Heart right ventricle (tissue), 16 donors: ENCODE measurements at regions not wholly inside any gene's neighbourhood (a gene's known extent, or its start where the extent isn't known, plus 50 kb on each side); places are given as distances from the start of the nearest gene placed in this dataset.

ENCODE experiments used
- ATAC-seq, 8 donors: fragments of 200-7000 bp; cut with Tn5 transposase; one replicate each; pipeline ENCODE4 v1.9.1; 2020; ENCODE audit warnings: mild to moderate bottlenecking in 8 of 8, moderate library complexity in 8 of 8, moderate number of reproducible peaks in 1 of 8
- DNase-seq, 2 donors: peaks; one replicate each; pipeline ENCODE4 v3.0.0-alpha.2; 2020
- H3K27ac ChIP-seq, 10 donors: fragments of 200-600 bp; sonication (generic) in 2 of 10; one replicate each; pipeline versions ENCODE4 v1.5.0 to v1.8.0; 2020 to 2022; ENCODE audit warnings: mild to moderate bottlenecking in 3 of 10
- H3K27me3 ChIP-seq, 7 donors: fragments of 200-600 bp; one replicate each; pipeline ENCODE4 v1.8.0; 2021 to 2022; ENCODE audit warnings: mild to moderate bottlenecking in 2 of 7
- H3K36me3 ChIP-seq, 9 donors: fragments of 200-600 bp; sonication (generic) in 1 of 9; one replicate each; pipeline versions ENCODE4 v1.5.0 to v1.8.0; 2020 to 2022; ENCODE audit warnings: mild to moderate bottlenecking in 2 of 9
- H3K4me1 ChIP-seq, 9 donors: fragments of 200-600 bp; sonication (generic) in 1 of 9; one replicate each; pipeline versions ENCODE4 v1.5.0 to v1.8.0; 2020 to 2022; ENCODE audit warnings: mild to moderate bottlenecking in 4 of 9
- H3K4me3 ChIP-seq, 10 donors: fragments of 200-600 bp; sonication (generic) in 2 of 10; one replicate each; pipeline versions ENCODE4 v1.5.0 to v1.8.0; 2020 to 2022; ENCODE audit warnings: mild to moderate bottlenecking in 7 of 10, moderate library complexity in 2 of 10
- H3K9me3 ChIP-seq, 11 donors: fragments of 200-600 bp in 10 of 11; sonication (generic) in 2 of 11; one replicate each; pipeline versions ENCODE4 v1.5.0 to v1.8.0; 2013 to 2022; ENCODE audit warnings: mild to moderate bottlenecking in 2 of 11, control low read depth in 1 of 11, moderate library complexity in 1 of 11
- WGBS, 2 donors: extraction: QIAGEN DNeasy Blood & Tissue Kit; methylation state at CpG; one replicate each; pipeline ENCODE4 v1.1.7; 2013; ENCODE audit warnings: inconsistent platforms in 1 of 2; 5-methylcytosine and 5-hydroxymethylcytosine counted together
- intact Hi-C, 10 donors: fragments of 100-400 bp; cut with DNase I; formaldehyde crosslinking; loops; one replicate each; pipeline versions ENCODE4 v1.11.1 to v1.14.2; 2022
- TF ChIP-seq, protein P1 (sequence below), 9 donors: fragments of 200-600 bp; sonication (generic) in 2 of 9; IDR thresholded peaks; one replicate each; pipeline versions ENCODE4 v1.5.0 to v1.8.0; 2021 to 2022; ENCODE audit warnings: antibody characterized with exemption in 9 of 9, mild to moderate bottlenecking in 5 of 9, moderate library complexity in 1 of 9
- donor health status: Arrhythmogenic right ventricular cardiomyopathy.
- donor health status: ischemic (EF 13 %, LVEDD 7.1; RV severe dilation, severe dysfunction).
- donor health status: healthy with polysubstance abuse.
- donor health status: DM: no; HTN: yes; CAD: no.
- donor health status: DM: no; HTN: no; CAD: no.
- donor health status: ischemic (EF 25% LVEDD 6.9; RV normal size, moderate dysfunction).
- donor health status: ischemic (EF 25% LVEDD 5.7; RV mildly dilated, moderate dysfunction).
- donor health status: healthy.
- donor health status: DM: yes; HTN: yes; CAD: no.
- donor health status: Ischemic cardiomyopathy.
- donor health status: ischemic (EF 35%, LVEDD 5.7; RV mildly dilated, moderate dysfunction).
- donor health status: nonischemic (EF 11% LVEDD 7.7; RV severe dilation, severe dysfunction).
- donor health status: DM: yes; HTN: yes; CAD: no.
- donor health status: PGD.
- donor health status: ischemic (EF 29% LVEDD 5.4; RV normal size, mild dysfunction).
- donor health status: nonischemic (EF 23%, LVEDD 6.1; RV moderate dilation, normal function).

DNA sequence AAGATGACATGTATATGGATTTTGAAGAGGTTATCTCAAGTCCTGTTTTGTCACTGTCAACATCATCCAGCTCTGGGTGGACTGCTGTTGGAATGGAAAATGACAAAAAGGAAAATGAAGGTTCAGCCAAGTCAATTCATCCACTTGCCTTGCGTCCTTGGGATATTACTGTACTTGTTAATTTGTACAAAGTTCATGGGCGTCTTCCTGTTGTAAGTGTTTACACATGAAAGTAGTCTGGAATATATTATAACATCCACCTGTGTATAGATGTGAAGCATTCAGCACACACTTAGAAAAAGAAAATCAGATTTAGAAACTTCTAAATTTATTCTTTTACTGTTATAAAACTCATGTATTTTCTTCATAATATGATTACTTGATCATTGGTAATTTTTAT lies 67.2 kb downstream of the BLTP1 start:
- no peaks in the 10 kb centered on the region for H3K9me3 ChIP-seq
- H3K4me1 ChIP-seq = peaks cover 0 to 4% (median 0%) of the 10 kb centered on the region in 9 donors
- intact Hi-C loops = no loop called here
- no peak overlapping the region for H3K4me3 ChIP-seq
- H3K27me3 ChIP-seq = no peaks in the 10 kb centered on the region
- TF ChIP-seq, protein P1, sequence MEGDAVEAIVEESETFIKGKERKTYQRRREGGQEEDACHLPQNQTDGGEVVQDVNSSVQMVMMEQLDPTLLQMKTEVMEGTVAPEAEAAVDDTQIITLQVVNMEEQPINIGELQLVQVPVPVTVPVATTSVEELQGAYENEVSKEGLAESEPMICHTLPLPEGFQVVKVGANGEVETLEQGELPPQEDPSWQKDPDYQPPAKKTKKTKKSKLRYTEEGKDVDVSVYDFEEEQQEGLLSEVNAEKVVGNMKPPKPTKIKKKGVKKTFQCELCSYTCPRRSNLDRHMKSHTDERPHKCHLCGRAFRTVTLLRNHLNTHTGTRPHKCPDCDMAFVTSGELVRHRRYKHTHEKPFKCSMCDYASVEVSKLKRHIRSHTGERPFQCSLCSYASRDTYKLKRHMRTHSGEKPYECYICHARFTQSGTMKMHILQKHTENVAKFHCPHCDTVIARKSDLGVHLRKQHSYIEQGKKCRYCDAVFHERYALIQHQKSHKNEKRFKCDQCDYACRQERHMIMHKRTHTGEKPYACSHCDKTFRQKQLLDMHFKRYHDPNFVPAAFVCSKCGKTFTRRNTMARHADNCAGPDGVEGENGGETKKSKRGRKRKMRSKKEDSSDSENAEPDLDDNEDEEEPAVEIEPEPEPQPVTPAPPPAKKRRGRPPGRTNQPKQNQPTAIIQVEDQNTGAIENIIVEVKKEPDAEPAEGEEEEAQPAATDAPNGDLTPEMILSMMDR (IDR thresholded peaks at IDR 0.05) = no peak
- peaks cover 0 to 76% (median 16%) of the 10 kb centered on the region in 9 donors for H3K36me3 ChIP-seq
- no peak for DNase-seq
- WGBS, 2 donors = 91 to 92% methylated on average over 2 of the region's 2 CpGs
- H3K27ac ChIP-seq = no peak overlapping the region
- ATAC-seq = no peak

DNA sequence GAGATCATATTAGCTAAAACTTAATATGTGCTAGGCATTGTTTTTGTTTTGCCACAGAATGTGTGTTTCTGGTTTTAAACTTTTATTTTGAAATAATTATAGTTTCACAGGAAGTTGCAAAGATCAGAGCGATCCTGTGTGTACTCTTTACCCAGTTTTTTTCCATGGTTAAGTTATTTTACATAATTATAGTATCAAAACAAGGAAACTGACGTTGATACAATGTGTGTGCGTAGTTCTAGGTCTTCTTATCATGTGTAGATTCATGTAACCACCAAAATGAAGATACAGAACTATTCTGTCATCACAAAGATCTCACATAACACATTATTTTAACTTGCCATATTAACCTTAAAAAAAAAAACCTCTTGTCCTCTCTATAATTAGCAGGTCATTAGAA lies 69.2 kb downstream of the BLTP1 start:
- TF ChIP-seq, protein P1 (IDR thresholded peaks at IDR 0.05) = no peak
- Histone ChIP-seq H3K27ac (no peak overlapping the region), H3K27me3 (no peaks in the 10 kb centered on the region), H3K4me1 (peaks cover 0 to 4% (median 0%) of the 10 kb centered on the region in 9 donors), H3K4me3 (no peak overlapping the region), H3K36me3 (peaks cover 0 to 75% (median 23%) of the 10 kb centered on the region in 9 donors), H3K9me3 (no peaks in the 10 kb centered on the region)
- WGBS, 2 donors = 58 to 60% methylated on average over 3 of the region's 3 CpGs
- DNase-seq (no peak), ATAC-seq (no peak)
- intact Hi-C loops = loop anchor here in 3 of 10 donors (5.0 to 10.0 kb wide), 3 partner anchors 267 to 319 kb away; partner anchors contain the start of gene TRPC3 (in 2 of the 3)

DNA sequence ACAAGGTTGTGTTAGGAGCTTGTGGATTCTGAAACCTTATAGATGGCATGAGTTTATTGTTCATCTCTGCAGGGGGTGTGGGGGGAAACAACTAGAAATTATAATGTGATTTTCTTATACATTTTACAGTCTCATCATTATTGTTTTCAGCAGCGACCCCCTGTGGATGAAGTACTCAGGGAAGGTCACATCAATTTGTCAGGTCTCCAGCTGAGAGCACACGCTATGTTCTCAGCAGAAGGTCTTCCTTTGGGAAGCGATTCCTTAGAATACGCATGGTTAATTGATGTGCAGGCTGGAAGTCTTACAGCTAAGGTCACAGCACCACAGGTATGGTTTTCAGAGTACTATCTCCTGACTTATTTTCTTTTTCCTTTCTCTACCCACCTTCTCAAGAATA lies 72.2 kb downstream of the BLTP1 start:
- peaks cover 0 to 4% (median 0%) of the 10 kb centered on the region in 9 donors for H3K4me1 ChIP-seq
- H3K36me3 ChIP-seq = peaks cover 0 to 99% (median 22%) of the 10 kb centered on the region in 9 donors
- no peak overlapping the region for H3K4me3 ChIP-seq
- H3K27ac ChIP-seq = no peak overlapping the region
- no peaks in the 10 kb centered on the region for H3K27me3 ChIP-seq
- WGBS, 2 donors = 74 to 76% methylated on average over 4 of the region's 4 CpGs
- ATAC-seq = no peak
- peak in 1 of 2 donors; percentile 5 for DNase-seq
- H3K9me3 ChIP-seq = no peaks in the 10 kb centered on the region
- intact Hi-C loops = loop anchor here in 5 of 10 donors (2.0 to 10.0 kb wide), 5 partner anchors 226 to 324 kb away; partner anchors contain the start of gene TRPC3 (in 2 of the 5)
- TF ChIP-seq, protein P1 (IDR thresholded peaks at IDR 0.05) = peak in 4 of 9 donors; percentile 29 to 45 (median 34)

DNA sequence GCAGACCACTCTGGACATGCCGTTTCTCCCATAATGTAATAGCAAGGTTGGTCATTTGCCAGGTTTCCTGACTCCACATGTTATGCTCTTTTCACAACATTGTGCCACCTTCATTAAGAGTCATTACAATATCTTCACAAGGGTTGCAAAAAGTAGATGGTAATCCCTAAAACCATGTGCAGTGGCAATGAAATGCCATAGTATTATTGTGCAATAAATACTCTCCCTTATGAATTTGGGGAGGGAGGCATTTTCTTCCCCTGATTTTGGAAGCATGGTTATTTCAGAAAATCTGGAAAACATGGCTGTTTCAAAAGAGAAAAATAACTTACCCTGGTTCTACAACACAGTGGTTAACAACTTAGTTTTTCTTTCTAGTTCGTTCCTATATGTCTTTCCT lies 75.1 kb downstream of the BLTP1 start:
- ATAC-seq = no peak
- H3K36me3 ChIP-seq = peaks cover 0 to 100% (median 9%) of the 10 kb centered on the region in 9 donors
- no peaks in the 10 kb centered on the region for H3K27me3 ChIP-seq
- intact Hi-C loops = loop anchor here in 2 of 10 donors (5.0 to 10.0 kb wide), 2 partner anchors 272 to 325 kb away; partner anchors contain the start of gene TRPC3 (in 1 of the 2)
- H3K9me3 ChIP-seq = no peaks in the 10 kb centered on the region
- TF ChIP-seq, protein P1 (IDR thresholded peaks at IDR 0.05) = no peak
- H3K4me1 ChIP-seq = no peaks in the 10 kb centered on the region
- H3K27ac ChIP-seq = no peak overlapping the region
- DNase-seq = no peak
- no peak overlapping the region for H3K4me3 ChIP-seq
- 73 to 86% methylated on average over 2 of the region's 2 CpGs for WGBS, 2 donors
